AG20443 (cell line): ENCODE measurements at regions not wholly inside any gene's neighbourhood (a gene's known extent, or its start where the extent isn't known, plus 50 kb on each side); places are given as distances from the start of the nearest gene placed in this dataset.
"Not testable (repeated sequence)": the region's sequence is repeated elsewhere in the genome, so short reads cannot be mapped to it uniquely, and the experiment has no call there.

ENCODE experiments used
- DNase-seq: peaks from one replicate; pipeline ENCODE4 v3.0.0; 2012; ENCODE audit warnings: low spot score, mixed read lengths

DNA sequence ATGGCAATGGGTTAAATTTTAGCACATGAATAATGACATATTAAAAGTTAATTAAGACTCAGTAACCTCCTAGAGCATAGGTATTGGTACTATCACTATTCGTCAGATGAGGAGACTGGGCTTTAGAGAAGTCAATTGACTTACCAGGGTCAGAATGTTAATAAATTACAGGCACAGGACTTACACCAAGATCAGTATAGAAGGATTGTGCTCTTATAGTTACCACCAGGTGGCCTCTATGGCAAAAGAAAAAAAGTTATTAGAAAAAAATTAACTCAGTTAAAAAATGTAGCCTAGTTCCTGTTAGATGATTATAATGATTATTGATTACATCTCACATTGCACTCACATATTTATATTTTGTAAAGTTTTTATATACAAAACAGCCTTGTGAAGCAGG is 1163.7 kb downstream of the FAM181B start:
- no peak for DNase-seq

DNA sequence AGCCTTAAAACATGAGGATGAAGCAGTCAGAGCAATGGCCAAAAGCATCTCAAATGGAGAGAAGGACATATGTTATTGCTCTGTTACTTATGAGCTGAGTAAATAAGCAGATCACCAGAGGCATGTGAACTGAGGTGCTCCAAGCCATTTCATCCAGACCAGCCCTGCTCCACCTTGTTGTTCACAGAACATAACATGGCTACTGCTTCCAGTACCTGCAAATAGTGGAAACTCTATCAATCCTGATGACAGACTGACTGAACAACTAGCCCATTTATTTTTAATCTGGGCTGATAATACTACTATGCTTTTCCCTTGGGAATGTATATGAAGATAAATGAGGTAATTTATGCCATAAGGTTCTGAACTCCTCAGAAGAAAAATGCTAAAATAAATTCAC is 1164.7 kb downstream of the FAM181B start:
- no peak for DNase-seq

DNA sequence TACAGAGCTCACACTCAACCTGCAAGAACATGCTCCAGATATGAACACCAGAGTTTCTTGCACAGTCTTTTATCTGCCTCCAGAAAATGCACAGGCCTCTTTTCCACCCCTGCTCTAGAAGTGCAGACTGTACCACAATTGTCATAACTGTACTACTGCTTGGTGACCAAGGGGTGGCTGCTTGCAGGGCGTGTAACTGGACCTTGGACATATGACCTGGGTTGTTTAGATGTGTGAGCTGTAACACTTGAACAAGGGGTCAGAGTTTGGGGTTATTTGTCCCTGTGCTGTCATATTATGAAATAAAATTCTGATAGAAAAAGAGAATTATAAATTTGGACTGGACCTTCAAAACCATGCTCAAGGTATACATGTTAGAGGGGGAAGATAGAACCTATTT is 1185.5 kb downstream of the FAM181B start:
- DNase-seq, result no peak

DNA sequence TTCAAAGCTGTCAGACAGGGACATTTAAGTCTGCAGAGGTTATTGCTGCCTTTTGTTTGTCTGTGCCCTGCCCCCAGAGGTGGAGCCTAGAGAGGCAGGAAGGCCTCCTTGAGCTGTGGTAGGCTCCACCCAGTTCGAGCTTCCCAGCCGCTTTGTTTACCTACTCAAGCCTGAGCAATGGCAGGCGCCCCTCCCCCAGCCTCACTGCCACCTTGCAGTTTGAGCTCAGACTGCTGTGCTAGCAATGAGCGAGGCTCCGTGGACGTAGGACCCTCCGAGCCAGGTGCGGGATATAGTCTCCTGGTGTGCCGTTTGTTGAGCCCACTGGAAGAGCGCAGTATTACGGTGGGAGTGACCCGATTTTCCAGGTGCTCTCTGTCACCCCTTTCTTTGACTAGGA is 1193.9 kb downstream of the FAM181B start:
- DNase-seq, result not testable (repeated sequence)

DNA sequence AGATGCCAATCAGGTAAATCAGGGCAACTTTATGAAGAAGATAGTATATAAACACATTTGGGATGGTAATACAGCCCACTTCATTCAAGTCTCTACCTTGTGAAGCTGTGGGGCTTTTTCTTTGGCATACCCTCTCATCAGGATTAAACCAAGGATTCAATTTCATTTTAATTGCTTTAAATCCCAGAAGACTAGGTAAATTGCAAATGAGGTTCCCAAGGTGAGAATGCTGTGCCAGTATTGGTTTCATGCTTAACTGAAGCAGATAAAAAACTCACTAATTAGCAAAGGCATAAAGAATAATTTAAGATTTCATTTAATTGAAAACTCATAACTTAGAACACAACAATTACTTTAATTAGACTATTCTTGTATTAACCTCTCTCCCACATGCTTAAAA is 1218.1 kb downstream of the FAM181B start:
- DNase-seq, result no peak

DNA sequence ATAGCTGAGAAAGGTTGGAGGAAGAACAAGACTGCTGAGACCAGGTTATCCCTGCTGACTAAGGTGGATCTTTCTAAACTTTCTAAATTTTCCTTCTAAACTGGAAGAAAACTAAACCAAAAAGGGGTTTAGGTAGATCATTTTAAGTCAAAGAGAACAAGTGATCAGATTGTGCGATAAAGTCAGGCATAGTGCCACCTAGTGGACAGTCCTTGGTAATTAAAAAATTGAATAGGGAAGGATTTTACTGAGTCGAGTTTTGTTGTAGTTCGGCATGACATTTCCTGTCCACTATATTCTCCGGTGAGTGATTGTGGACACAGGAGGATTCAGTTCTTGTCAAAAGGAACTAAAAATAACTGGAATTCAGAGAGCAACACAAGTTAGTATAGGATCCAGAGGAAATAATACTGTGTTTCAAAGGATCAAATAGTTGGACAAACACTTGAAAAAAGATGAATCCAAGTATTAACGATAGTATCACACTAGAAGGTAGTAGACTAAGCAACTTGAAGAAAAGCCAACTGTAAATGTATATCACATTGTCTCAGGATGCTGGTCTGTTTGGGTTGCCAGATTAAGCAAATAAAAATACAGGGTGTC is 1236.4 kb downstream of the FAM181B start:
- peak; percentile 33 for DNase-seq

DNA sequence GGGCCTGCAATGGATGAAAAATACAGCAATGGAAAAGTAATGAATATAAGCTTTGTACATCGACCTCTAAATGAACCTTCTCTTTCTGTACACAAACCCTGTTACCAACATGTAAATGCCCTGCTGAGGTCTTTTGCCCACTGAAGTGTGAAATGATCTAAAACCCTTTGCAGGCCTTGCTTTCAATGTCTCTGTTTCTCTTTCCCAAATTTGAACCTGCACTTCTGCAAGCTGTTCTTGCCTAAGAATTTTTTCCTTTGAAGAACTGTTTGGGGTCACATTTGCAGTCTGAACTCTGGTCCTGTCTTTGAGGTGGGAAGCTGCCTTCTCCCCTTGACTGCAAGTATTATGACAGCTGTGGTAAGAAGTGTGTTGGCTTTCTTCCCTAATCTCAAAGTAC is 1237.1 kb downstream of the FAM181B start:
- DNase-seq, result no peak

DNA sequence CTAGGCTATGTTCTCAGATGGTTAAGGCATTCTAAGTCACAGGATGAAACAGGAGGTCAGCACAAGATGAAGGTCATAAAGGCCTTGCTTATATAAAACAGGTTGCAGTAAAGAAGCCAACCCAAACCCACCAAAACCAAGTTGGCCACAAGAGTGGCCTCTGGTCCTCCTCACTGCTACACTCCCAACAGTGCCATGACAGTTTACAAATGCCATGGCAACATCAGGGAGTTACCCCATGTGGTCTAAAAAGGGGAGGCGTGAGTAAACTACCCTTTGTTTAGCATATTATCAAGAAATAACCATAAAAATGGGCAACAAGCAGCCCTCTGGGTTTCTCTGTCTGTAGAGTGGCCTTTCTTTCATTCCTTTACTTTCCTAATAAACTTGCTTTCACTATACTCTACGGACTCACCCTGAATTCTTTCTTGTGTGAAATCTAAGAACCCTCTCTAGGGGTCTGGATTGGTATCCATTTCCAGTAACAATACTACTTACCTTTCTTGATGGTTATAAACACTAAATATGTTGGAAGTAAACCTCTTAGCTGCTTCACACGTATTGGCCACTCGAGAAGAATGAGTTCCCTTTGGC is 1237.9 kb downstream of the FAM181B start:
- DNase-seq, result no peak

DNA sequence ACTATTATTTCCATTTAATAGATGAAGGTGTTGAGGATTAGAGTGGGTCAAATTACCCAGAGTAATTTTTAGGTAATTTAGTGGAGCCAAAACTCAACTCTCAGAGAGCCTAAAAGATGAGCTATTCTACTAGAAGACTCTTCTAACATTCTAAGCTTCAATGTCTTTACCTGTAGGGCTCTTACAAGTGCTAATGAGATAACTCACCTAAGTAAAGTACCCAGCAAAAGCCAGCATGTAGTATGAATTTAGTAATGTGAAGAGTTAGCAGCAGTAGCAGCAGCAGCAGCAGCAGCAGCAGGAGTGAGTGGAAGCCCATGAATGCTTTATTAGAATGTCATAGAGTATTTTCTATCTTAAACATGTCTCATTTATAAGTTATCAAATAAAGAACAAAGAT is 1239.2 kb downstream of the FAM181B start:
- no peak for DNase-seq

DNA sequence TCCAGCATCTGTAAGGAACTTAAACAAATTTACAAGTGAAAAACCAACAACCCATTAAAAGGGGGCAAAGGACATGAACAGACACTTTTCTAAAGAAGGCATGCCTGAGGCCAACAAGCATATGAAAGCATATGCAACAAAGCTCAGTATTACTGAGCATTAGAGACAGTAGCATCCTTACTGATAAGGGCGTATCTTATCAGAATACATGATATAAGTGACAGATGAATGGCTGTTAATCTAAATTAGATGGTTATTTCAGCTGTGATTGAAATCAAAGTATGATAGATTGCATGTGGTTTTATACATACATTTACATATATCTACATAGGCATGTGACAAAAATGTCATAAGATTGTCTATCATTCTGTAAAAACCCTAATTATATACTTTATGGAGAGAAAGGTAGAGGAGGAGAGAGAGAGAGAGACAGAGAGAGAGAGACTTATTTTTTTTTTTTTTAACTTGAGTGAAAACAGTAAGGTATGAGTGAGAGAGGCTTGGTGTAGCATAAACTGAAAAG is 1240.7 kb downstream of the FAM181B start:
- no peak for DNase-seq

DNA sequence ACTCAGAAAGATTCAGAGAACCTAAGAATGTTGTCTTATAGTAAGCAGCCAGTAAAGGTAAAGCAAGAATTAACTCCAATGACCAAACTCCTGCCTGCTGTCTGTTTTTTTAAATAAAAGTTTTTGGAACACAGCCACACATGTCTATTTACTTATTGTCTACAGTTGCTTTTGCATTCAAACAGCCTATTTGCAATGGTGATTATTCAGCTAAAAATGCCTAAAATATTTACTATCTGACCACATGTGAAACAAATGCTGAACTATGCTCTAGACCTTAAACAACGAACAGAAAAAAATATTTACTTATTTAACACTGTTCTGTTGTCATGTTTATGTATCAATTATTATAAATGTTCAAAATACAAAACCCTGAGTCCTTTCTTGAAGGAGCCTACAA is 1246.6 kb downstream of the FAM181B start:
- DNase-seq, result no peak

DNA sequence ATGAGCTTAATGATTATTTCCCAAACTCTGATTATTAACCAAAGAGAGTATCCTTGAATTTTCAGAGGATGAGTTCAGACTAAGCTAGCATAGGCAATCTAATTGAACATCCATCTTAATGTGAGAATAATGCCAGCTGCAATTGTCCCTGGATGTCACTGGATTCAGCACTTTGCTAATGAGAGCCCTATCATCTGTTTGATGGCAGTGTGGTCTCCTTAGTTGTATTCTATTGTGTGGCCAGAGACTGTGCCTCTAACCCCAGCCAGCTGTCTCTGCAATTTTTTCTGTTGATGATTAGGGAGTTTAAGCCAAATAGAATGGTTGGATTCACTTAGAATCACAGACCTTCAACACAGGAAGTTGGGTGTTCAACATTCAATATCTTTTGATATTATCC is 1249.5 kb downstream of the FAM181B start:
- DNase-seq, result no peak

DNA sequence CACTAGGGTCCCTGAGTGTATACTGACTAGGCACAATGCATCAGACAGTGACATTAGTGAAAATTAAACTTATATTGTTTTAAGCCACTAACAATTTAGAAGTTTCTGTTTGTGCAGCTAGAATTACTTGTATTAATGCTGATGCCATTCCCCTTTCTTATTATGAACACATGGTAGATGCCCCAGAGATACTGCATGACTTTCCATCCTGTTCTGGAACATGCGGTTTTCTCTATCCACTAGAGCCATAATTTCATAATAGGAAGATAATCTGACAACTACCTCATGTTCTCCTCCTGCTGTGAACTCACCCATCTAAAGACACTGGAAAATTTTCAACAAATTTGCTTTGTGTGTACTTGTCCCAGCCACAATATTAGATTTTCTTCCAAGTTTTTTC is 1256.4 kb downstream of the FAM181B start:
- no peak for DNase-seq

DNA sequence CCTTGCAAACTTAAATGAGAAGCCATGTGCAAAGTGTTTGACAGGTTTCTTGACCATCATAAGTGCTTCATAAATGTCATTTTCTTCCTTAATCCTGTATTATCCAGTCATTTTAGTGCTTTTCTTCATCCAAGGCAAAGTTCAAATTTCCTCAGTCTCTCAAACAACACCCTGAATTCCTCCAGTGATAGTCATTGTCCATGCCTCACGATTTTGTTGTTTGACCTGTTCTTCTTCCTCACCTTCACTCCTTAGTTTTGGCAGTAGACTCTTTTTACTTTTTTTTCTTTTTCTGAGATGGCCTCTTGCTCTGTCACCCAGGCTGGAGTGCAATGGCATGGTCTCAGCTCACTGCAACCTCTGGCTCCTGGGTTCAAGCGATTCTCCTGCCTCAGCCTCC is 1257.3 kb downstream of the FAM181B start:
- no peak for DNase-seq

DNA sequence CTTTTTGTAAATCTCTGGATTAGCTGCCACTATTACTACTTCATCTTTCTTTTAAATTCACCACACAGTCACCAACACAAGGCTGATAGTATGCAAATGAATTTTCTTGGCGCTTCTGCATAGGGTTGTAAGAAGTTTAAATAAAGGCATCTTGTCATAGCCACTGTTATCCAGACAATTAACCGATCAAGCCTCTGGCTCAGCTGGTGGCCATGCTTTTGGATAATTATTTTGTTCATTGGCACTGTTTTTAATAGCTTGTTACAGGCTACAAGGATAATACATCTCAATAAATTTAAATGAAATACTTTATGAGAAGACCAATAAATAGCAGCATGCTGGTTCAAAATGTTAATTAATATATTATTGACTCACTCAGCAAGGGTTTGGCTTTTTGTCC is 1261.0 kb downstream of the FAM181B start:
- no peak for DNase-seq

DNA sequence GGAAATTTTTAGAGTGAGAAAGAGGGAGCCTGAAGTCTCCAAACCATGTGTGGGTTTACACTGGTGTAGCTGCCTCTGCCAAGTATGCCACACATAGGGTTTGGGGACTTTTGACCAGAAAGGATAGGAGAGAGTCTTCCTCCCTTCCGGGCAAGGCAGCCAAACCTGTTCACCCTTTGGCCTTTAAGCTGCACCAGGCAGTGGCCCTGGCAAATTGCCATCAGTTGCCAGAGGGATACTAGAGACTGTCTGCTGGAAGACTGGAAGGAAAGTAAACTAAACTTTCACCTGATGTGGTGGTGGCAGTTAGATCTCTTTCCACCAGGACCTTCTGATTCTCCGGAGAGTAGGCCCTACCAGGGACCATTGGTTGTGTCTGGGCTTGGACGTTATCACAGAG is 1263.2 kb downstream of the FAM181B start:
- no peak for DNase-seq

DNA sequence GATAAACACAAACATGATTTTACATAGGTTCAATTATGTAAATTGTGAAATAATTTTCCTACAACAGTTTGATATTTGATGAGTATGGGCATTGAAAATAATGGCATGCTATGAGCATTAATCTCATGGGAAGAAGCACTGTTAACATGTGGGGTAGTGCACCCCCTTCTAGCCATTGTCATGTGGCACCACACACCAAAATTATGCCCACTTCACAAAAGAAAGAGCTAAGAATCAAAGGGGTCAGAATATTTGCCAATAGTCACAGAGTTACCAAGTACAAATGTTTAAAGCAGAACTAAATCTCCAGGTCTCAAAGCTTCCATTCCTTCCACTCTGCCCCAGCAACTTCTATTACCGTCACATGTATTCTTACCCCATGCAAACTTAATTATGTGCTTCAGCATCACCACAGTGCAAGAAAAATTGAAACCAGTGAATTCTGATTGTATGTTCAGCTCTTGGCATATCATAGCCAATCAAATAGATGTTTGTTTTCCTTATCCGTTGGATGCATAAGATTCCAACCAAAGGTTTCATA is 1273.8 kb downstream of the FAM181B start:
- no peak for DNase-seq

DNA sequence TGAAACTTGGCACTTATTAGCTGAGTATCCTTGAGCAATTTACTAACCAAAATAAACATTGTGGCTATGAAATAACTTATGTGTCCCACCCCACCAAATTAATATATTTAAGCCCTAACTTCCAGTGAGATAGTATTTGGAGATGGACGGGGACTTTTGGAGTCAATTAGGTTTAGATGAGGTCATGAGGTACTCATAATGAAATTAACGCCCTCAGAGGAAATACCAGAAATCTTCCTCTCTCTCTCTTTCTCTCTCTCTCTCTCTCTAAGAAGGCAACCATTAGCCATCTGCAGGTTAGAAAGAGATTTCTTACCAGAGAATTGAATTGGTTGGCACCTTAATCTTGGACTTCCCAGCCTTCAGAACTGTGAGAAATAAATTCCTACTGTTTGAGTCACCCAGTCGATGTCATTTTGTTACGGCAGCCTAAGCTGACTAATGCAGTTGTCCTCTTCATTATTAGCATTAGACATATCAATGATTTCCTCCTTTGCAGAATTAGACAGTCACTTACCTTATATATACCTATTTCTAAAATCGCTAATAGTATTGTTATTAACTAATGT is 1284.0 kb downstream of the FAM181B start:
- DNase-seq, result no peak

DNA sequence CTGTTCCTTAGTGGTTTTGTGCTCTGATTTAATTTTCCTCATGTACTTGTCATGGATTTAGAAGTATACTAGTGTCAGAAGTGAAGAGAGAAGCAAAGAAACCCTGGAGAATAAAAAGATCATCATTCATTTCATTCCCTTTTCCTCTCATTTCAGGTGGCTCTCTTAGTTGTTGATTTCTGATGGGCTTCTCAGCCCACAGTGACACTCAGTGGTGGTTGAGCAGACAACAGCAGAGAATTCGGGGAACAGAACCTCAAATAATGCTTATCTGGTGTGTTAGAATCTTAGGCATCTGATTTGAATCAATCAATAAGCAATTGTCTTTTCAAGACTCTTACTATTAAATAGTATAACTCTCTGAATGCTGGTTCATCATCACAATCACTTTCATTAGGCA is 1289.4 kb downstream of the FAM181B start:
- DNase-seq, result no peak

DNA sequence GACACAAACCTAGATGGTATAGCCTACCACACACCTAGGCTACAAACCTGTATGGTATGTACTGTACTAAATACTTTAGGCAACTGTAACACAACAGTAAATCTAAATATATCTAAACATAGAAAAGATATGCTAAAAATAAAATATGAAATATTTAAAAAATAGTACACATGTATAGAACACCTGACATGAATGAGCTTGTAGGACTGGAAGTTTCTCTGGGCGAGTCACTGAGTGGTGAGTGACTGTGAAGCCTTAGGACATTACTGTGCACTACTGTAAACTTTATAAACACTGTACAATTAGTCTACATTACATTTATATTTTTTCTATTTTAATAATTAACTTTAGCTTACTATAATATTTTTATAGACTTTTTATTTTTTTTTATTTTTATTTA is 1301.3 kb downstream of the FAM181B start:
- no peak for DNase-seq

DNA sequence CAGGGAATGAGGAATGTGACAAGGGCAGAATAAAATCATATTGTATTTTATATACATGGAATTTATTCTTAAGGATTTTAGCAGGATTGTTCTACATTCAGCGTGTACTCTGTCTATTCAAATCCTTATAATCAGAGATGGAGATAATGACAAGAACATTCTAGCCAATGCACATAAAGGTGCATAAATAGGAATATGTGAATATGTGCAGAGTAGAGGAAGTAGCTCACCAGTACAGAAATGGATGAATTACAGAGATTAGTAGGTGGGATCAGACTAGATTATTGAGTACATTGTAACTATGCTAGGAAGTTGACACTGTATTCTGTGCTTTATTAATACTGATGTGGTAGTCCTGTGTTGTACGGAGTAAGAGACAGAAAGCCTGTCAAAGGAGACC is 1308.8 kb downstream of the FAM181B start:
- DNase-seq, result no peak

DNA sequence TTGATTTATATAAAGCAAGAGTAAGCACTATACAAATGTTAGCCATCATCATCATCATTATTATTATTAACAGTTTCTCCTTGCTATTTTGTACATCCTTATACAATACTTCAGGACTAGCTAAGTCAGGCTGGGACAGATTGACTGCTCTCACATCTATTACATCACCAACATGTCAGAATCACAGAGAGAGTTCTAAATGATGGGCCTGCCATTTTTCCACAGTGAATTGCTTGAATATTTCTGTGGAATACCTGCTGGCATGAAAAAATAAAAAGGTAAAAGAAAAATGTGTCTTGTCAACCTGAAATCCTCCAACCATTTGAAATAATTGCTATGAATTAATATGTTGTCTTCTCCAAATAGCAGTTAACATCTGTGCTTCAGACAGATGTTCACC is 1311.3 kb downstream of the FAM181B start:
- no peak for DNase-seq

DNA sequence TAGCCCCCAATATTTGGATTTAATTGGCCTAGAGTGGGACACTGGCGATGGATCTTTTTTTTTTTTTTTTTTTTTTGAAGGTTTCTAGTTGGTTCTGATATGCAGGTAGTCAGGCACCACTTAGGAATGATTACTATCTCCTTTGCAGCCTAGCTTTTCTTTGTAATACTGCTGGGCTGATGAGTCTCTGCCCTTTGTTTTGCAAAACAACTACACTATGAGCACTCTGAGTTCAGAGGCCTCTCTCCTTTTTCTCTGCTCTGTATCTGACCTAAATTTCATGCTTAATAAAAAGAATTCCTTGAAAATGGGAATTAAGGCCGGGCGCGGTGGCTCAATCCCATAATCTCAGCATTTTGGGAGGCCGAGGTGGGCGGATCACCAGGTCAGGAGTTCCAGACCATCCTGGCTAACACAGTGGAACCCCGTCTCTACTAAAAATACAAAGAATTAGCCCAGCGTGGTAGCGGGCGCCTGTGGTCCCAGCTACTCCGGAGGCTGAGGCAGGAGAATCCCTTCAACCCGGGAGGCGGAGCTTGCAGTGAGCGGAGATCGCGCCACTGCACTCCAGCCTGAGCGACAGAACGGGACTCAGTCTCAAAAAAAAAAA is 1312.3 kb downstream of the FAM181B start:
- DNase-seq, result no peak
